HepG2 (cell line): ENCODE measurements at regions not wholly inside any gene's neighbourhood (a gene's known extent, or its start where the extent isn't known, plus 50 kb on each side); places are given as distances from the start of the nearest gene placed in this dataset.

Experiments
- ATAC-seq: fragments of 200-7000 bp; cut with Tn5 transposase; 3 replicates; pipeline ENCODE4 v1.9.1; 2020; ENCODE audit warnings: mild to moderate bottlenecking, moderate library complexity
- BruUV-seq: library from RNA; stranded (reverse); fragments of 400-500 nt; replicated peaks from 2 replicates; lab custom pipeline; 2021; lab: Mats Ljungman, UMichigan
- CTCF ChIA-PET: fragments of 300-600 bp; formaldehyde crosslinking; extraction: SDS; loops from one replicate; lab custom pipeline; 2021; ENCODE audit warnings: low total read pairs, inconsistent platforms, low intra/inter-chr PET ratio; lab: Yijun Ruan, JAX
- POLR2A ChIA-PET: fragments of 350-600 bp; sonication (Branson Sonifier 250); formaldehyde crosslinking; loops from one replicate; lab custom pipeline; 2020; ENCODE audit warnings: antibody characterized with exemption, inconsistent platforms; lab: Yijun Ruan, JAX
- DNase-seq: peaks from one replicate; pipeline ENCODE4 v3.0.0-alpha.2; 2015; ENCODE audit warnings: low spot score
- FAIRE-seq: peaks from 3 replicates; lab custom pipeline; 2011; peaks lifted over from hg19 to GRCh38; lab: Jason Lieb, UNC
- H2AFZ ChIP-seq: one replicate; pipeline ENCODE4 v1.6.1; 2011; ENCODE audit warnings: low read length, inconsistent platforms
- H3K27ac ChIP-seq: fragments of 300-600 bp; 3 replicates; pipeline ENCODE4 v1.8.0; 2011; ENCODE audit warnings: mixed run types, mild to moderate bottlenecking, mixed read lengths, low read length, inconsistent platforms; ENCODE audit not compliant: insufficient read depth; ENCODE audit errors: extremely low read length
- H3K27me3 ChIP-seq, 2 experiments: fragments of 200-600 bp in 1 of 2; 2 replicates in 1 of 2; 3 replicates in 1 of 2; pipeline versions ENCODE4 v1.6.0 to v1.8.0; 2011; ENCODE audit warnings: low read length in 2 of 2, mild to moderate bottlenecking in 2 of 2, moderate library complexity in 2 of 2, inconsistent platforms in 1 of 2; ENCODE audit not compliant: insufficient read depth in 2 of 2, control insufficient read depth in 1 of 2
- H3K36me3 ChIP-seq, 2 experiments: fragments of 200-600 bp in 1 of 2; replicated peaks in 1 of 2; 2 replicates in 1 of 2; 3 replicates in 1 of 2; pipeline versions ENCODE4 v1.5.1 to v1.8.0; 2011; ENCODE audit warnings: low read length in 2 of 2, inconsistent platforms in 1 of 2; ENCODE audit not compliant: insufficient read depth in 2 of 2, control insufficient read depth in 1 of 2
- H3K4me1 ChIP-seq: 2 replicates; pipeline ENCODE4 v1.5.1; 2012; ENCODE audit warnings: low read length, inconsistent platforms; ENCODE audit not compliant: insufficient read depth
- H3K4me2 ChIP-seq: 2 replicates; pipeline ENCODE4 v1.6.0; 2011; ENCODE audit warnings: low read depth, low read length, inconsistent platforms
- H3K4me3 ChIP-seq, 3 experiments: fragments of 200-600 bp in 1 of 3; sonication (generic), shearing (Covaris generic) in 1 of 3; replicated peaks in 1 of 3; 2 replicates each; pipeline ENCODE4 v1.5.1; 2011 to 2016; ENCODE audit warnings: low read length in 3 of 3, inconsistent platforms in 2 of 3, low read depth in 2 of 3, mild to moderate bottlenecking in 2 of 3, control low read depth in 1 of 3, mixed read lengths in 1 of 3; ENCODE audit not compliant: insufficient read depth in 1 of 3
- H3K79me2 ChIP-seq: one replicate; pipeline ENCODE4 v1.6.1; 2011; ENCODE audit warnings: low read length, inconsistent platforms; ENCODE audit not compliant: insufficient read depth
- H3K9ac ChIP-seq: 2 replicates; pipeline ENCODE4 v1.6.0; 2011; ENCODE audit warnings: mild to moderate bottlenecking, low read depth, low read length, inconsistent platforms; ENCODE audit not compliant: insufficient read depth
- H3K9me3 ChIP-seq: 2 replicates; pipeline ENCODE4 v1.5.1; 2012; ENCODE audit warnings: mild to moderate bottlenecking, low read length
- H4K20me1 ChIP-seq: 2 replicates; pipeline ENCODE4 v1.6.0; 2011; ENCODE audit warnings: inconsistent platforms, mild to moderate bottlenecking, low read length, moderate library complexity; ENCODE audit not compliant: insufficient read depth
- CBX2 ChIP-seq, 2 experiments: fragments of 200-600 bp in 1 of 2; sonication (generic); formaldehyde crosslinking in 1 of 2; IDR thresholded peaks; 2 replicates each; pipeline versions ENCODE4 v1.7.0 to v1.8.1; 2018 to 2022; ENCODE audit warnings: low read depth in 2 of 2, low read length in 1 of 2, mild to moderate bottlenecking in 1 of 2, missing genetic modification reagents in 1 of 2
- GATAD1 ChIP-seq: IDR thresholded peaks from 2 replicates; pipeline ENCODE4 v1.6.1; 2016; ENCODE audit warnings: missing genetic modification reagents, missing compliant biosample characterization
- KDM5A ChIP-seq: fragments of 200-600 bp; sonication (generic); IDR thresholded peaks from 2 replicates; pipeline ENCODE4 v1.7.0; 2018; ENCODE audit warnings: antibody characterized with exemption, mild to moderate bottlenecking, low read length, borderline replicate concordance
- NFYB ChIP-seq: sonication (generic); formaldehyde crosslinking; IDR thresholded peaks from 2 replicates; pipeline ENCODE4 v1.4.0; 2020; ENCODE audit warnings: missing genetic modification reagents
- PLSCR1 ChIP-seq: sonication (generic); formaldehyde crosslinking; IDR thresholded peaks from 2 replicates; pipeline ENCODE4 v1.5.0; 2020; ENCODE audit warnings: missing genetic modification reagents, mild to moderate bottlenecking, borderline replicate concordance
- RXRB ChIP-seq: IDR thresholded peaks from 2 replicates; pipeline ENCODE4 v1.6.1; 2016; ENCODE audit warnings: borderline replicate concordance, missing genetic modification reagents, missing compliant biosample characterization
- SMC3 ChIP-seq: IDR thresholded peaks from 2 replicates; pipeline ENCODE4 v1.6.1; 2011; ENCODE audit warnings: low read length, improper control_type of control experiment
- TCF7L2 ChIP-seq: IDR thresholded peaks from 2 replicates; pipeline ENCODE4 v1.6.1; 2011; ENCODE audit warnings: mild to moderate bottlenecking, low read depth, low read length, moderate library complexity
- ZFP37 ChIP-seq: sonication (generic); formaldehyde crosslinking; IDR thresholded peaks from 2 replicates; pipeline ENCODE4 v1.4.0; 2020; ENCODE audit warnings: missing genetic modification reagents, borderline replicate concordance
- ZFP90 ChIP-seq: sonication (generic); formaldehyde crosslinking; IDR thresholded peaks from 2 replicates; pipeline ENCODE4 v1.8.0; 2022; ENCODE audit warnings: missing genetic modification reagents, mild to moderate bottlenecking, inconsistent platforms, borderline replicate concordance
- ZNF292 ChIP-seq: sonication (generic); formaldehyde crosslinking; IDR thresholded peaks from 2 replicates; pipeline ENCODE4 v1.8.1; 2022; ENCODE audit warnings: mild to moderate bottlenecking, low read depth, missing genetic modification reagents, borderline replicate concordance
- ZNF576 ChIP-seq: sonication (generic); formaldehyde crosslinking; IDR thresholded peaks from 2 replicates; pipeline ENCODE4 v1.4.0; 2020; ENCODE audit warnings: mild to moderate bottlenecking, missing genetic modification reagents
- ZNF775 ChIP-seq: sonication (generic); formaldehyde crosslinking; IDR thresholded peaks from 2 replicates; pipeline ENCODE4 v1.4.0; 2020; ENCODE audit warnings: missing genetic modification reagents, mild to moderate bottlenecking, moderate library complexity, borderline replicate concordance
- WGBS: methylation state at CpG from one replicate; pipeline ENCODE4 v1.1.6; 2017; ENCODE audit warnings: low lambda C conversion rate; 5-methylcytosine and 5-hydroxymethylcytosine counted together
- in situ Hi-C: cut with HindIII; loops from 2 replicates; pipeline ENCODE4 v1.10.0; 2017; ENCODE audit warnings: low pct_unique_long_range_greater_than_20kb; ENCODE audit not compliant: extremely low pct_ligation_motif_present
- intact Hi-C: fragments of 100-400 bp; cut with micrococcal nuclease; formaldehyde crosslinking; loops from one replicate; pipeline ENCODE4 v1.10.0; 2022; ENCODE audit not compliant: unreplicated experiment
- TF ChIP-seq, protein P1 (sequence below): sonication (generic); formaldehyde crosslinking; IDR thresholded peaks from 2 replicates; pipeline ENCODE4 v1.4.0; 2020; ENCODE audit warnings: missing genetic modification reagents, mild to moderate bottlenecking, borderline replicate concordance
- TF ChIP-seq, protein P2 (sequence below): sonication (generic); formaldehyde crosslinking; IDR thresholded peaks from 2 replicates; pipeline ENCODE4 v1.5.1; 2020; ENCODE audit warnings: mild to moderate bottlenecking, missing genetic modification reagents, moderate library complexity
- TF ChIP-seq, protein P3 (sequence below): sonication (generic); formaldehyde crosslinking; IDR thresholded peaks from 2 replicates; pipeline ENCODE4 v1.8.1; 2023; ENCODE audit warnings: missing genetic modification reagents, inconsistent platforms, borderline replicate concordance

DNA sequence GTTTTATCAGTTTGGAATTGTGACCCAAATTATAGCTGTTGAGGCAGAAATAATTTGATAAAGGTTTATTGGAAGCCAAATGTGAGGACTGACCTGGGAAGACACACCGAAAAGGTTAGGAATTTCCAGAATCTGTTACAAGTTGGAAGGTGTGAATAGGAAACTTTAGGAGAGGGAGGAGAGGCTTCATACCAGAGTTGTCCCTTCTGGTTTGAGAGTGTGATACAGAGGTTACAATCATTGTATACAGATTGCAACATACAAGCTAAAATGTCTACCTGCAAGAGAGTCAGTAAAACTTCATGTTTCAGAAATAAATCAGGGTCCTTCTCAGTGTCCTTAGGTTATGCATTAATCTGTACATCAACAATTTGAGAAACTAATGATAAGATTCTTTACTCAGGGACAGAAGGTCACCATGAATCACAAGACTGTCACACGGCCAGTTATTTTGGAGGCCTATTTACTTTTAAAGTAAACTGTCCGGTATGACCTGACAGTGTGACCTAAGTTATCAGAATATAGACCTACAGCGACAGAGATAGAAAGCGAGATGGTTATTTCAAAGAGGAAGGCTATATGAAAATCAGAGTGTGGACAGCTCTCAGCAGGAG, 204.9 kb upstream of the CTNND2 start:
- POLR2A ChIA-PET = no interaction called here
- Histone ChIP-seq H3K27ac (no peak overlapping the region), H3K4me2 (no peak overlapping the region), H2AFZ (no peak overlapping the region), H3K36me3 (no peaks in the 10 kb centered on the region), H3K4me3 (no peak overlapping the region), H3K27me3 (no peaks in the 10 kb centered on the region), H3K9me3 (peaks cover 63% of the 10 kb centered on the region), H3K79me2 (no peaks in the 10 kb centered on the region), H3K9ac (no peak overlapping the region), H3K4me1 (no peaks in the 10 kb centered on the region), H4K20me1 (no peaks in the 10 kb centered on the region)
- DNase-seq (no peak), FAIRE-seq (no peak), ATAC-seq (no peak)
- CTCF ChIA-PET = no interaction called here
- no TSS peak for BruUV-seq
- in situ Hi-C loops (no loop called here), intact Hi-C loops (no loop called here)
- WGBS = 19% methylated on average over 5 of the region's 5 CpGs
- TF ChIP-seq ZFP90 (no peak), ZNF576 (CRISPR knock-in tag) (no peak), KDM5A (no peak), ZNF775 (CRISPR knock-in tag) (no peak), PLSCR1 (CRISPR knock-in tag) (no peak), ZNF292 (CRISPR knock-in tag) (no peak), GATAD1 (CRISPR knock-in tag) (no peak), NFYB (CRISPR knock-in tag) (no peak), CBX2 (IDR thresholded peaks at IDR 0.05; ENCODE audit: low read depth, low read length) (no peak), CBX2 (CRISPR knock-in tag; IDR thresholded peaks at IDR 0.05; ENCODE audit: low read depth) (no peak), SMC3 (no peak), ZFP37 (CRISPR knock-in tag) (no peak), TCF7L2 (no peak), RXRB (no peak)
- TF ChIP-seq, protein P1, sequence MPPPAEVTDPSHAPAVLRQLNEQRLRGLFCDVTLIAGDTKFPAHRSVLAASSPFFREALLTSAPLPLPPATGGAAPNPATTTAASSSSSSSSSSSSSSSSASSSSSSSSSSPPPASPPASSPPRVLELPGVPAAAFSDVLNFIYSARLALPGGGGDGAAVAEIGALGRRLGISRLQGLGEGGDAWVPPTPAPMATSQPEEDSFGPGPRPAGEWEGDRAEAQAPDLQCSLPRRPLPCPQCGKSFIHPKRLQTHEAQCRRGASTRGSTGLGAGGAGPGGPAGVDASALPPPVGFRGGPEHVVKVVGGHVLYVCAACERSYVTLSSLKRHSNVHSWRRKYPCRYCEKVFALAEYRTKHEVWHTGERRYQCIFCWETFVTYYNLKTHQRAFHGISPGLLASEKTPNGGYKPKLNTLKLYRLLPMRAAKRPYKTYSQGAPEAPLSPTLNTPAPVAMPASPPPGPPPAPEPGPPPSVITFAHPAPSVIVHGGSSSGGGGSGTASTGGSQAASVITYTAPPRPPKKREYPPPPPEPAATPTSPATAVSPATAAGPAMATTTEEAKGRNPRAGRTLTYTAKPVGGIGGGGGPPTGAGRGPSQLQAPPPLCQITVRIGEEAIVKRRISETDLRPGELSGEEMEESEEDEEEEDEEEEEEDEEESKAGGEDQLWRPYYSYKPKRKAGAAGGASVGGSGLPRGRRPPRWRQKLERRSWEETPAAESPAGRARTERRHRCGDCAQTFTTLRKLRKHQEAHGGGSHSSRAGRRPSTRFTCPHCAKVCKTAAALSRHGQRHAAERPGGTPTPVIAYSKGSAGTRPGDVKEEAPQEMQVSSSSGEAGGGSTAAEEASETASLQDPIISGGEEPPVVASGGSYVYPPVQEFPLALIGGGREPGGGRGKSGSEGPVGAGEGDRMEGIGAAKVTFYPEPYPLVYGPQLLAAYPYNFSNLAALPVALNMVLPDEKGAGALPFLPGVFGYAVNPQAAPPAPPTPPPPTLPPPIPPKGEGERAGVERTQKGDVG (CRISPR knock-in tag) = no peak
- TF ChIP-seq, protein P2, sequence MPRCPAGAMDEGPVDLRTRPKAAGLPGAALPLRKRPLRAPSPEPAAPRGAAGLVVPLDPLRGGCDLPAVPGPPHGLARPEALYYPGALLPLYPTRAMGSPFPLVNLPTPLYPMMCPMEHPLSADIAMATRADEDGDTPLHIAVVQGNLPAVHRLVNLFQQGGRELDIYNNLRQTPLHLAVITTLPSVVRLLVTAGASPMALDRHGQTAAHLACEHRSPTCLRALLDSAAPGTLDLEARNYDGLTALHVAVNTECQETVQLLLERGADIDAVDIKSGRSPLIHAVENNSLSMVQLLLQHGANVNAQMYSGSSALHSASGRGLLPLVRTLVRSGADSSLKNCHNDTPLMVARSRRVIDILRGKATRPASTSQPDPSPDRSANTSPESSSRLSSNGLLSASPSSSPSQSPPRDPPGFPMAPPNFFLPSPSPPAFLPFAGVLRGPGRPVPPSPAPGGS = no peak
- TF ChIP-seq, protein P3, sequence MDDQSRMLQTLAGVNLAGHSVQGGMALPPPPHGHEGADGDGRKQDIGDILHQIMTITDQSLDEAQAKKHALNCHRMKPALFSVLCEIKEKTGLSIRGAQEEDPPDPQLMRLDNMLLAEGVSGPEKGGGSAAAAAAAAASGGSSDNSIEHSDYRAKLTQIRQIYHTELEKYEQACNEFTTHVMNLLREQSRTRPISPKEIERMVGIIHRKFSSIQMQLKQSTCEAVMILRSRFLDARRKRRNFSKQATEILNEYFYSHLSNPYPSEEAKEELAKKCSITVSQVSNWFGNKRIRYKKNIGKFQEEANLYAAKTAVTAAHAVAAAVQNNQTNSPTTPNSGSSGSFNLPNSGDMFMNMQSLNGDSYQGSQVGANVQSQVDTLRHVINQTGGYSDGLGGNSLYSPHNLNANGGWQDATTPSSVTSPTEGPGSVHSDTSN (CRISPR knock-in tag) = no peak
